ENCODE measurements at regions not wholly inside any gene's neighbourhood (a gene's known extent, or its start where the extent isn't known, plus 50 kb on each side); places are given as distances from the start of the nearest gene placed in this dataset.

- TF ChIP-seq POLR2A (IDR thresholded peaks at IDR 0.05), result no peak
- TF ChIP-seq CTCF (IDR thresholded peaks at IDR 0.05), result no peak
- peaks cover 0 to 18% (median 1%) of the 10 kb centered on the region in 12 donors for H3K4me1 ChIP-seq
- ATAC-seq (no peak), DNase-seq (no peak)
- WGBS, 4 donors, result 57 to 67% (median 59%) methylated on average over 7 of the region's 7 CpGs
- H3K27me3 ChIP-seq, result no peaks in the 10 kb centered on the region
- no peaks in the 10 kb centered on the region for H3K36me3 ChIP-seq
- H3K9me3 ChIP-seq, result no peaks in the 10 kb centered on the region
- H3K27ac ChIP-seq, result peak overlapping the region in 2 of 12 donors; percentile 21 to 49
- intact Hi-C loops (cut with DNase I), result no loop called here
- H3K4me3 ChIP-seq, result peak overlapping the region in 6 of 12 donors; percentile 18 to 40 (median 30)
Measured at GRCh38 chr9:88198341-88198807, 60.1 kb upstream of the SPATA31C2 start.

- WGBS, 4 donors, result 65 to 72% (median 69%) methylated on average over 4 of the region's 4 CpGs
- no peaks in the 10 kb centered on the region for H3K27me3 ChIP-seq
- peak overlapping the region in 1 of 12 donors; percentile 21 for H3K27ac ChIP-seq
- intact Hi-C loops (cut with DNase I), result no loop called here
- no peaks in the 10 kb centered on the region for H3K9me3 ChIP-seq
- no peak for ATAC-seq
- no peaks in the 10 kb centered on the region for H3K36me3 ChIP-seq
- peak overlapping the region in 1 of 12 donors; percentile 40 for H3K4me3 ChIP-seq
- DNase-seq, result no peak
- peaks cover 0 to 18% (median 2%) of the 10 kb centered on the region in 12 donors for H3K4me1 ChIP-seq
- TF ChIP-seq CTCF (IDR thresholded peaks at IDR 0.05) (no peak), POLR2A (IDR thresholded peaks at IDR 0.05) (no peak)
Measured at GRCh38 chr9:88197781-88198340, 59.6 kb upstream of the SPATA31C2 start.

- H3K9me3 ChIP-seq, result no peaks in the 10 kb centered on the region
- H3K27ac ChIP-seq, result no peak overlapping the region
- DNase-seq, result no peak
- WGBS, 4 donors, result 35 to 50% (median 41%) methylated on average over 3 of the region's 3 CpGs
- intact Hi-C loops (cut with DNase I), result no loop called here
- peaks cover 0 to 18% (median 2%) of the 10 kb centered on the region in 12 donors for H3K4me1 ChIP-seq
- no peak overlapping the region for H3K4me3 ChIP-seq
- no peaks in the 10 kb centered on the region for H3K36me3 ChIP-seq
- TF ChIP-seq POLR2A (IDR thresholded peaks at IDR 0.05), result no peak
- TF ChIP-seq CTCF (IDR thresholded peaks at IDR 0.05), result no peak
- H3K27me3 ChIP-seq, result no peaks in the 10 kb centered on the region
- ATAC-seq, result no peak
Measured at GRCh38 chr9:88197016-88197415, 58.7 kb upstream of the SPATA31C2 start.

GRCh38 chr9:88196142-88196790 lies 58.0 kb upstream of the SPATA31C2 start:
- no peak for ATAC-seq
- WGBS, 4 donors, result 92 to 94% (median 93%) methylated on average over 5 of the region's 5 CpGs
- DNase-seq, result no peak
- intact Hi-C loops (cut with DNase I), result no loop called here
- H3K4me1 ChIP-seq, result peaks cover 0 to 18% (median 2%) of the 10 kb centered on the region in 12 donors
- H3K27ac ChIP-seq, result no peak overlapping the region
- no peak for TF ChIP-seq CTCF (IDR thresholded peaks at IDR 0.05)
- TF ChIP-seq POLR2A (IDR thresholded peaks at IDR 0.05), result no peak
- no peaks in the 10 kb centered on the region for H3K9me3 ChIP-seq
- no peak overlapping the region for H3K4me3 ChIP-seq
- H3K36me3 ChIP-seq, result no peaks in the 10 kb centered on the region
- no peaks in the 10 kb centered on the region for H3K27me3 ChIP-seq
